ENCODE measurements at regions not wholly inside any gene's neighbourhood (a gene's known extent, or its start where the extent isn't known, plus 50 kb on each side); places are given as distances from the start of the nearest gene placed in this dataset.
"Not testable (repeated sequence)": the region's sequence is repeated elsewhere in the genome, so short reads cannot be mapped to it uniquely, and the experiment has no call there.

GRCh38 chr4:124828382-124828781, 115.8 kb upstream of the ANKRD50 start:
- Histone ChIP-seq H3K36me3 (no peaks in the 10 kb centered on the region), H3K4me3 (no peak overlapping the region), H3K9me3 (no peaks in the 10 kb centered on the region), H3K27ac (no peak overlapping the region), H3K27me3 (no peaks in the 10 kb centered on the region), H3K4me1 (no peaks in the 10 kb centered on the region)
- no peak for TF ChIP-seq CTCF (IDR thresholded peaks at IDR 0.05)
- no peak for DNase-seq (ENCODE audit: low spot score in 2 of 2)
- intact Hi-C loops (cut with DNase I), result no loop called here

GRCh38 chr4:124817531-124817930, 105.0 kb upstream of the ANKRD50 start:
- no peaks in the 10 kb centered on the region for H3K27me3 ChIP-seq
- DNase-seq (ENCODE audit: low spot score in 2 of 2), result no peak
- no peaks in the 10 kb centered on the region for H3K9me3 ChIP-seq
- H3K27ac ChIP-seq, result no peak overlapping the region
- intact Hi-C loops (cut with DNase I), result no loop called here
- no peak for TF ChIP-seq CTCF (IDR thresholded peaks at IDR 0.05)
- no peaks in the 10 kb centered on the region for H3K4me1 ChIP-seq
- no peaks in the 10 kb centered on the region for H3K36me3 ChIP-seq
- no peak overlapping the region for H3K4me3 ChIP-seq

DNA sequence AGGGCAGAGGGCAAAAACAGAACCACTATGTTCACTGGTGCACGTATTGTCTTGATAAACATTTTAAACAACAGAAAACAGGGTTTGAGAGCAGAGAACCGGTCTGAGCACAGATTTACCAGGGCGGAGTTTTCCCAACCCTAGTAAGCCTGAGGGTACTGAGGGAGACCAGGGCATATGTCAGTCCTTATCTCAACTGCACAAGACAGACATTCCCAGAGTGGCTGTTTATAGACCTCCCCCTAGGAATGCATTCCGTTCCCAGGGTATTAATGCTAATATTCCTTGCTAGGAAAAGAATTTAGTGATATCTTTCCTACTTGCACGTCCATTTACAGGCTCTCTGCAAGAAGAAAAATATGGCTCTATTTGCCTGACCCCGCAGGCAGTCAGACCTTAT, 99.7 kb upstream of the ANKRD50 start:
- intact Hi-C loops (cut with DNase I); H3K4me3 ChIP-seq; DNase-seq (ENCODE audit: low spot score in 2 of 2); H3K4me1 ChIP-seq; H3K27me3 ChIP-seq; H3K27ac ChIP-seq; H3K36me3 ChIP-seq: not testable (repeated sequence)
- H3K9me3 ChIP-seq, result peaks cover 0 to 11% of the 10 kb centered on the region in 2 donors

GRCh38 chr4:124810827-124811226, 98.3 kb upstream of the ANKRD50 start:
- H3K4me1 ChIP-seq, result no peaks in the 10 kb centered on the region
- H3K27me3 ChIP-seq, result no peaks in the 10 kb centered on the region
- intact Hi-C loops (cut with DNase I), result no loop called here
- no peak overlapping the region for H3K4me3 ChIP-seq
- no peak overlapping the region for H3K27ac ChIP-seq
- DNase-seq (ENCODE audit: low spot score in 2 of 2), result no peak
- H3K36me3 ChIP-seq, result no peaks in the 10 kb centered on the region
- H3K9me3 ChIP-seq, result peaks cover 0 to 11% of the 10 kb centered on the region in 2 donors
- no peak for TF ChIP-seq CTCF (IDR thresholded peaks at IDR 0.05)

DNA sequence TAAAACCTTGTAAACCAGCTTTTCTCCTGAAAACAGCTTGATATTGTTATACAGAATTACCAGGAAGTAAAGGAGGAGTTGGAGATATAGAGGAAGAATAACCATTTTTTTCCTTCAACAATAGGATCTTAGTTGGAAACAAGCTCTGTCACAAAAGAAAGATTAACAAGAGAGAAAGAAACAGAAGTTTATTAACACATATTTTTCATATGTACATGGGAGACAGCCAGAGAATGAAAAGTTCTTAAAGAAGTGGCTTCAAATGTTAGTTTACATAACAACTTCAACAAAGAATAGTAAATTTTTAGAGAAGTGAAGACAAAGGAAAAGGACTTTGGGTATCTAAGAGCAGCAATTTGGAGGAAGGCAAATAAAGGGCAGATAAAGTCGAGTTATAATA, 94.9 kb upstream of the ANKRD50 start:
- Histone ChIP-seq H3K9me3 (peaks cover 0 to 11% of the 10 kb centered on the region in 2 donors), H3K4me1 (no peaks in the 10 kb centered on the region), H3K36me3 (no peaks in the 10 kb centered on the region), H3K4me3 (no peak overlapping the region), H3K27me3 (no peaks in the 10 kb centered on the region), H3K27ac (no peak overlapping the region)
- no peak for DNase-seq (ENCODE audit: low spot score in 2 of 2)
- intact Hi-C loops (cut with DNase I), result no loop called here
- no peak for TF ChIP-seq CTCF (IDR thresholded peaks at IDR 0.05)

- no peak for TF ChIP-seq CTCF (IDR thresholded peaks at IDR 0.05)
- intact Hi-C loops (cut with DNase I), result no loop called here
- H3K4me1 ChIP-seq, result no peaks in the 10 kb centered on the region
Measured at GRCh38 chr4:124806403-124806802, 93.9 kb upstream of the ANKRD50 start.

More at GRCh38 chr4:124806403-124806802, 93.9 kb upstream of the ANKRD50 start:
- no peak overlapping the region for H3K4me3 ChIP-seq
- H3K9me3 ChIP-seq, result peaks cover 0 to under 1% of the 10 kb centered on the region in 2 donors
- no peak for DNase-seq (ENCODE audit: low spot score in 2 of 2)
- H3K27me3 ChIP-seq, result no peaks in the 10 kb centered on the region
- H3K36me3 ChIP-seq, result no peaks in the 10 kb centered on the region
- H3K27ac ChIP-seq, result no peak overlapping the region
